H54 (cell line): ENCODE measurements at regions not wholly inside any gene's neighbourhood (a gene's known extent, or its start where the extent isn't known, plus 50 kb on each side); places are given as distances from the start of the nearest gene placed in this dataset.

ENCODE experiments used
- DNase-seq: peaks from one replicate; pipeline ENCODE4 v3.0.0; 2011; ENCODE audit warnings: low spot score, mixed read lengths; ENCODE audit not compliant: insufficient read length
- FAIRE-seq: peaks from 3 replicates; lab custom pipeline; 2011; peaks lifted over from hg19 to GRCh38; lab: Jason Lieb, UNC
- POLR2A ChIP-seq: IDR thresholded peaks from 2 replicates; pipeline ENCODE4 v1.6.1; 2011; ENCODE audit warnings: low read depth, mild to moderate bottlenecking, low read length

DNA sequence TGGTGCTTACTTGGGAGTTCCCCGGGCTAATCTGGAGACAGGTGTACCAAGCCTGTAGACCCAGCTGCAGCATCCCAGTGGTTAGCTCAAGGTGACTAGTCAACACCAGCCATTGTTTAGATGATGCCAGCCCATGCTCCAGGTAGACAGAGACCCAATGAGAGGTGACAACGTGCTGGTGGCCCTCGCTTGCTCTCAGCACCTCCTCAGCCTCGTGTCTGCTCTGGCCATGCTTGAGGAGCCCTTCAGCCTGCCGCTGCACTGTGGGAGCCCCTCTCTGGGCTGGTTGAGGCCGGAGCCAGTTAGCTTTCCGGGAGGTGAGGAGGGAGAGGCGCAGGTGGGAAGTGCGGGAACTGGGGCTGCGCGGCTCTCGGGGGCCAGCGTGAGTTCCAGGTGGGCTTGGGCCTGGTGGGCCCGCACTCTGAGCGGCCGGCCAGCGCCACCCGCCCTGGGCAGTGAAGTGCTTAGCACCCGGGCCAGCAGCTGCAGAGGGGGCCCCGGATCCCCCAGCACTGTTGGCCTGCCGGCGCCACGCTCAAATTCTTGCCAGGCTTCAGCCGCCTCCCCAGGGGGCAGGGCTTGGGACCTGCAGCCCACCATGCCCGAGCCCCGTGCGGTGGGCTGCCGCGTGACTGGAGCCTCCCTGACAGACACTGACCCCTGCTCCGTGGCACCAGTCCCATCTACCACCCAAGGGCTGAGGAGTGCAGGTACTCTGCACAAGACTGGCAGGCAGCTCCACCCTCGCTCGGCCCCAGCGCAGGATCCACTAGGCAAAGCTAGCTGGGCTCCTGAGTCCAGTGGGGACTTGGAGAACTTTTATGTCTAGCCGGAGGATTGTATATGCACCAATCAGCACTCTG, 85.9 kb upstream of the VSTM2B start:
- FAIRE-seq (no peak), DNase-seq (no peak)
- no peak for TF ChIP-seq POLR2A

- no peak for FAIRE-seq
- no peak for TF ChIP-seq POLR2A
- DNase-seq: no peak
Measured at GRCh38 chr19:29442094-29442493, 83.7 kb upstream of the VSTM2B start.

GRCh38 chr19:29442910-29443309, 82.9 kb upstream of the VSTM2B start:
- DNase-seq (no peak), FAIRE-seq (no peak)
- no peak for TF ChIP-seq POLR2A

- FAIRE-seq (no peak), DNase-seq (no peak)
- TF ChIP-seq POLR2A: no peak
Measured at GRCh38 chr19:29445246-29445645, 80.5 kb upstream of the VSTM2B start.

DNA sequence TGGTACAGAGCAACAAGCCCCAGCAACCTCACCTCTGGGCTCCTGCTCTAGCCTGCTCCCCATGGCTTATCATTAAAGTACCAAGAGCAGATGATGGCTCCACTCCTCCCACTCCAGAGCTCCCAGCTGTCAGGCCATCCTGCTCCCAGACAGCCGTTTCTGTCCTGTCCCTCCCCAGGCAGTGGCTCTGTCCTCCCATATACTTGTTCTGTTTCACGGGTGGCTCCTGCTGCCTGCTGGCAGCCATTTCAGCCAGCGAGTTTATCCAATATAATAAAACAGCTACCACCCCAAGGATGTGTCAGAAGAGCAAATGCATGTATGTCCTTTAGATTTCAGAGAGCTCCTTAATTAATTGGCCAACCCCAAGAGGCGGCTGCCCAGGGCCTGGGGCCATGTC, 79.4 kb upstream of the VSTM2B start:
- no peak for TF ChIP-seq POLR2A
- DNase-seq (no peak), FAIRE-seq (no peak)

- no peak for FAIRE-seq
- TF ChIP-seq POLR2A: no peak
- DNase-seq: no peak
Measured at GRCh38 chr19:29448046-29448445, 77.7 kb upstream of the VSTM2B start.

- FAIRE-seq: no peak
Measured at GRCh38 chr19:29449371-29449770, 76.4 kb upstream of the VSTM2B start.

GRCh38 chr19:29450306-29450705, 75.5 kb upstream of the VSTM2B start:
- no peak for FAIRE-seq
- TF ChIP-seq POLR2A: no peak
- no peak for DNase-seq

More at GRCh38 chr19:29449371-29449770, 76.4 kb upstream of the VSTM2B start:
- DNase-seq: no peak
- no peak for TF ChIP-seq POLR2A

DNA sequence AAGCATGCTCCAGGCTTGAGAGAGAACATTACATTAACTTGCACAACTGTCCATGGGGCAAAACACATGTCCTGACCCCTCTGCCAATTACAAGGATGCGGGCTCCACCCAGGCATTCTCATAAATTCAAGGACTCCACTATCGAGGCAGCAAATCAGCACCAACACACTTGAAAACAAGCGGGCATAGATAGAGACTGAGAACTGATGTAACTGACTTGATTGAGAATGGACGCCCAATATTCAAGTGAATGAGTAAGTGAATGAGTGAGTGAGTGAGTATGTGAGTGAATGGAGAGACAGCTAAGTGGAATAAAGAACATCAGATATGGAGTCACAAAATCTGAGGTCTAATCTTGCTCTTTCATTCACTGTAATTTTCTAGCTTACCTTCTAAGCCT, 75.0 kb upstream of the VSTM2B start:
- no peak for DNase-seq
- no peak for TF ChIP-seq POLR2A
- FAIRE-seq: no peak

DNA sequence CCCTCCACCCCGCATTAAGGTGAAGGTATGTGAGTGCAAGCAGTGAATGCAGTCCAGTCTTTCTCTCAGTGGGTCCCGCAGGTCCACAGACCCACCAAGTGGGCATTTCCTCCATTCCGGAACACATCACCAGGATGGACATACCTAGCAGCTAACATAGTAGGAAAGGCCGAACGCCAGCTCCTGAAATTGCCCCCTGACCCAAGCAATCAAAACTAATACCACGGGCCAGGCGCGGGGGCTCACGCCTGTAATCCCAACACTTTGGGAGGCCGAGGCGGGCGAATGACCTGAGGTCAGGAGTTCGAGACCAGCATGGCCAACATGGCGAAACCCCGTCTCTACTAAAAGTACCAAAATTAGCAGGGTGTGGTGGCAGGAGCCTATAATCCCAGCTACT, 71.7 kb upstream of the VSTM2B start:
- TF ChIP-seq POLR2A: no peak
- DNase-seq (no peak), FAIRE-seq (no peak)

DNA sequence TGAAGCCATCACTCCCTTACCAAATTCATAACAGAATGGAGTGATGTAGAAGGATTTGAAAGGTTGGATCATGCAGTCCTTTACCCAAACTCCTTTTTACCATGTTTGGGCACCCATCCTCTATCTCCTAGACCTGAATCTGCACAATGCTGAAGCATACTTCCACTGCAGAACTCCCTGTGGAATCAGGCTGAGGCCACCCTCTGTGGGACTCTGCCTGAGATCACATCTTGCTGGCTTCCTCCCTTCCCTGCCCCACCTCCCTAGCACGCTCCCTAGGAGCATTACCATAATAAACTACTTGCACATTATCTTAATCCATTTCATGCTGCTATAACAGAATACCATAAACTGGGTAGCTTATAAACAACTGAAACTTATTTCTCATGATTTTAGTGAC, 68.4 kb upstream of the VSTM2B start:
- DNase-seq (no peak), FAIRE-seq (no peak)
- TF ChIP-seq POLR2A: no peak

DNA sequence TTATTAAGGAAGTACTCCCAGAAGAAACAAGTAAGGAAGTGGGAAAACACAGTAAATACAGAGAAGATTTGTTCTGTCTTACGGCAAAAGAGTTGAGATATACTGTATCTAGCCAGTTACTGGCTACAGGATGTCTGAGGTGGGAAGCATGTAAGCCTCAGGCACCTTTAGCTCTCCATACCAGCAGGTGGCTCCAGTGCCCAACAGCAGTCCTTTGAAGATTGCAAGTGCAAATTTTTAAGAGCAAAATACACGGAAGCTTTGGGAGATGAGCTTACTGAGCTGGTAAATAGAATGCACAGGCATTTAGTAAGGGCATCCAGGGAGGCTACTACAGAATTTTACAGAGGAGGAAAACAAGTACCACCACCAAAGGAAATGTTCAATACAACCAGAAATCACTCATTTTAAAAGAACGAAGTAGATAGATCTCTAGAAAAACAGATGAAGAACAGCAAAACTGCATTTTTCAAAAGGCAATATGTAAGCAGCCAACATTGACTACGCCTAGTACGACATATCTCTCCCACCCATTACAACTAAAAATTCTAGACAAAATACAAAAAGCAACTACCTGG, 57.9 kb upstream of the VSTM2B start:
- TF ChIP-seq POLR2A: no peak
- FAIRE-seq: peak; percentile 84
- no peak for DNase-seq

DNA sequence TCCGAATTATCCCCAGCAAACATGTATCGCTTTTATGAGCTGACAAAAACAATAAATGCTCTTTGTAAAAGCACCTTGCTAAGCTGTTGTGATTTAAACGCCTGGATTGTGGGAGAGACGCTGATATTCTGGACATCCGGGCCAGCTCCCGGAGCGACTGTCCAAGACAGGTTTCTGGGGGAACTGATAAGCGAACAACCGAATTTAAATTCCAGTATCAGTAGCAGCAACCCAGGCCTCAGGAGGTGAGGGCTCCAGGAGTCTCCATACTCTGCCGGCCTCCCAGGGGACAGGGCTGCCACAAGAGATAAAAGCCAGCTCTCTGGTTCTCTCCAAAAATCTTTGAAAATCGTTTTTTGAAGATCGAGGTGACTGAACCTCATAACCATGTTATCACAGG, 50.3 kb upstream of the VSTM2B start:
- FAIRE-seq (no peak), DNase-seq (no peak)
- TF ChIP-seq POLR2A: no peak
